Jurkat, Clone E6-1 (cell line): ENCODE measurements at regions not wholly inside any gene's neighbourhood (a gene's known extent, or its start where the extent isn't known, plus 50 kb on each side); places are given as distances from the start of the nearest gene placed in this dataset.
"Not testable (repeated sequence)": the region's sequence is repeated elsewhere in the genome, so short reads cannot be mapped to it uniquely, and the experiment has no call there.

Experiments used
- DNase-seq: peaks from one replicate; pipeline ENCODE4 v3.0.0-alpha.2; 2011; ENCODE audit warnings: low read depth, low spot score
- H3K4me3 ChIP-seq: 2 replicates; pipeline ENCODE4 v1.5.1; 2011; ENCODE audit warnings: mild to moderate bottlenecking, low read length, control low read depth, moderate library complexity

DNA sequence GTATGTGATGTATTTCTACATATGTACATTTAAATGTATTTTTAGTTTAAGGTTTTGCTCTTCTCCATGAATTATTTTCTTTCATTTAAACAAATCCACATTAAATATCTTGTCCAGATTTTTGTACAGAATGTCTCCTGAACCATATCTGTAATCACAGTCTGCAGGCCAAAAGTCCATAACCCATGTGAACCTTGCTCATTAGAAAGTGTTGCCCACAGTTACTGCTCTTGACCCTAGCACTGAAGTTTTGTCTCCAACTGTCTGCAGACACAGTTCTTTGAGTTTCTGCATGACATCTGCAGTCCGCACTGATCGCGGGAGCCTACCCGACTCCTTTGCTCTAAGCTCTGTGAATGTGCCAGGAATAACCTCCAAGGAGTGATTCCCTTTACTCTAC, 626.2 kb upstream of the SLC10A2 start:
- H3K4me3 ChIP-seq: no peak overlapping the region

DNA sequence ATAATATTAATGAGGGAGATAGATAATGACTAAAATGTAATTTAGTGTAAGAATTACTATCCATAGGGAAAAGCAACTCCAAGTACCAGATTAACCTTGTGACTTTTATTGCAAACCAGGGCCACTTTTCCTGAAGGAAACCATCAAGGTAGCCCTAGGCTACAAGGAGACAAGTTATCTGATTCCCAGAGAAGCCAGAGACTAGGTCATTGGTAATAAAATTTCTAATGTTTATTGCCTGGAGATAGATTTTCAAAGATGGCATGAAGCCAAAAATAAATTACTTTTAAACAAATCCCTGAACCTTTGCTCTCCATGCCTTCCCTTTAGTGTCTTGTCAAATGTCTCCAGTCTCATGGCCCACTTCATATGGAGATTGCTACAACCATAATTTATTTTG, 610.1 kb upstream of the SLC10A2 start:
- no peak overlapping the region for H3K4me3 ChIP-seq
- DNase-seq: no peak

More for the DNA sequence above, 626.2 kb upstream of the SLC10A2 start:
- no peak for DNase-seq

- no peak for DNase-seq
- no peak overlapping the region for H3K4me3 ChIP-seq
Measured at GRCh38 chr13:103671547-103671946, 605.3 kb upstream of the SLC10A2 start.

- no peak overlapping the region for H3K4me3 ChIP-seq
- DNase-seq: no peak
Measured at GRCh38 chr13:103663996-103664395, 597.8 kb upstream of the SLC10A2 start.

GRCh38 chr13:103656311-103656710, 590.1 kb upstream of the SLC10A2 start:
- DNase-seq: no peak
- H3K4me3 ChIP-seq: no peak overlapping the region

- no peak overlapping the region for H3K4me3 ChIP-seq
- no peak for DNase-seq
Measured at GRCh38 chr13:103640606-103641005, 574.4 kb upstream of the SLC10A2 start.

- no peak overlapping the region for H3K4me3 ChIP-seq
- DNase-seq: no peak
Measured at GRCh38 chr13:103639326-103639725, 573.1 kb upstream of the SLC10A2 start.

DNA sequence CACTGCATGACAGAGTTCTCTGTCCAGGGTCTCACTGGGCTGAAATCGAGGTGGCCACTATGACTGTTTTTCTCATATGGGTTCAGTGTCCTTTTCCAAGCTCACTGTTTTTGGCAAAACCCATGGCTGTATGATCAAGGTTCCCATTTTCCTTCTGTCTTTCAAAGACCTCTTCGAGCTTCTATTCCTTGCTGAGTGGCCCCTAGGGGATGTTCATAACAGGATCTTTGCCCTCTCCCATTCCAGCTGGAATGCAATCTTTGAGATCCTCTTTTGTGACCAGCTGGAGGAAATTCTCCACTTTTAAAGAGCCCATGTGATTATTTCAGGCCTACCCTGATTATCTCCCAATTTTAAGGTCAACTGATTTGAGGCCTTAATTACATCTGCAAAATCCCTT, 572.5 kb upstream of the SLC10A2 start:
- no peak for DNase-seq
- H3K4me3 ChIP-seq: no peak overlapping the region

DNA sequence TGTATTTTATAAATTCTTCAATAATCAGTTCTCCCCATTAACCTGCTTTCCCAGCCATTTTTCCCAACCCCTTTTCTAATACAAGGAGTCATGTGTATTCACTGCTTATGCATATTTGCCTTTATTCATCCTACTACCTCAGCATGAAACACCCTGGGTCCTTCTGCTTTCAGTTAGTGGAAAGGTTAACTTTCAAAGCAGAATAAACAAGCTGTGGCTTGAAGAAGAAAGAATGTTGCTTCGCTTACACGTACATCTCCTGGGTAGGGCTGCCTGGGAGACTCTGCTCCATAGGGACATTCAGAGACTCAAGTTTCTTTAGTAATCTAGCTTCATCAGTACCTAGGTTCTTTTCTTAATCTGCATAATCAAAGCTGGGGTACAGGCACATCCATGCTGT, 567.8 kb upstream of the SLC10A2 start:
- no peak overlapping the region for H3K4me3 ChIP-seq
- DNase-seq: no peak

DNA sequence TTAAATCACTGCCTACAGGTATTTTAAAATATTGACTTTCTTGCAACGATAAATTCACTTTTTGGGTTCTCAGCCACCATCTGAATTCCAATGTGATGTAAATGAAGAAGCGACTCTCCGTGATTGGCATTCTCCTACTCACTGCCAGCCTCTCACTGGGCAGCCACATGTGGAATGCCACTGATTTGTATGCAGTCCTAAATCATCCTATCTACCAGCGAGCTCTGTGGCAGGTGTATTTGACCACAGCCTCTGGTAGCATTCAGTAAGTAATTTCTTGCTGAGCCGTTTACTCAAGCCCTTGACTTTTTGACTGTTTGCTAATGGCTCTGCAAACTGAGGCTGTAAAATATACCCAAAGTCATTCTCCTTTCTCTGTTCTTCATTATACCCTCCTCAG, 559.0 kb upstream of the SLC10A2 start:
- H3K4me3 ChIP-seq: no peak overlapping the region
- DNase-seq: no peak

- no peak for DNase-seq
- no peak overlapping the region for H3K4me3 ChIP-seq
Measured at GRCh38 chr13:103618151-103618550, 551.9 kb upstream of the SLC10A2 start.

DNA sequence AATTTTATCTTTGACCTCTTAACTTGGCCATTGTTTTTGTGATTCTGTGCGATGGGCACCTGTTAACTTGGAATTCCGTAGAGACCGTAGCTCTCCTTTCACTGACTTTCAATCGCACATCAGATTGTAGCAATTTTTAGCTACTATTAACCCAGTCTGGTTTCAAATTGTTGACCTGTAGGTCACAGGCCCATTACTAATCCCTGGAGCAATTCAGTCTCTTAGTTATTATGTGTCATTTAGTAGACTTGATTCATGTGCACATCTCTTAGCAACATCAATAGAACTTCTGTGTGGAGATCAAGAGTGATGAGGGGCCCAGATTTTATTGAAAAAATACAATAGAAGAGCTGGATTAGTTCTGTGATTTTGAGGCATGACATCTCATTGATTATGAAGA, 549.6 kb upstream of the SLC10A2 start:
- no peak for DNase-seq
- H3K4me3 ChIP-seq: no peak overlapping the region

GRCh38 chr13:103614761-103615160, 548.5 kb upstream of the SLC10A2 start:
- no peak overlapping the region for H3K4me3 ChIP-seq
- DNase-seq: no peak

- no peak for DNase-seq
- no peak overlapping the region for H3K4me3 ChIP-seq
Measured at GRCh38 chr13:103607995-103608394, 541.8 kb upstream of the SLC10A2 start.

GRCh38 chr13:103605546-103606326, 539.5 kb upstream of the SLC10A2 start:
- DNase-seq: no peak
- H3K4me3 ChIP-seq: no peak overlapping the region

GRCh38 chr13:103599870-103600269, 533.7 kb upstream of the SLC10A2 start:
- H3K4me3 ChIP-seq, DNase-seq: not testable (repeated sequence)

DNA sequence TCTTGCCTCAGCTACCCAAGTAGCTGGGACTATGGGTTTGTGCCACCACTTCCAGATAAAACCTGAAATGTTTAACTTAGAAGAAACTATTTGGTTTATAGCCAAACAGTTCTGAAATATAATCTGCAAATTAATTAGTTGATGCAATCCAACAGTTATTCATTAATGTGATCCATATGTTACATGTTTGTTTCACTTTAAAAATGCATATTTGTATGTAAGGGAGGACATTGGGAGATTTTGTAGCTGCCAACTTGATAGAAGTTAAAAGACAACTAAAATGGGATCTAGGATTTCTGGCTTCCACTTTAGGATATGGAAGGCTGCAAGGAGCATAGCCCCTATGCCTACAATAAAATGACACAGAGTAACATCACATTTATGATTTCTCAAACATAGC, 532.5 kb upstream of the SLC10A2 start:
- no peak for DNase-seq
- no peak overlapping the region for H3K4me3 ChIP-seq

GRCh38 chr13:103573446-103573845, 507.2 kb upstream of the SLC10A2 start:
- no peak for DNase-seq
- no peak overlapping the region for H3K4me3 ChIP-seq

GRCh38 chr13:103568314-103568713, 502.1 kb upstream of the SLC10A2 start:
- DNase-seq: no peak
- no peak overlapping the region for H3K4me3 ChIP-seq

DNA sequence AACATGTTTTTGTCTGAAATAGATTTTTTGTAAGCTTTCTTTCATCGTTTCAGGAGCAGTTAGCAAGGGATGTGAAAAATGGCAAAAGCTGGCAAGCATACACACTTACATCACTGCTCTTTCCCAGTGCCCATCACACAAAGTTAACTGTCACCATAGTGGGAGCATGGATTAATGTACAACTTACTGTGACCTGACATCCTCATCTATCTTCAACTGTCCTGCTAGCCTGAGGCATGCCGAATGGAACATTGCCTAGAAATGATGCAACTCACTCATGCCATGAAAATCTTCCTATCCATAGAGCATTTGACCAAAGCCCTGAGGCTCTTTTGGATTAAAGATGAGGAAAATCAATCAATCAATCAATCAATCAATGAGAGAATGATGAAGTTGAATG, 491.7 kb upstream of the SLC10A2 start:
- no peak overlapping the region for H3K4me3 ChIP-seq
- DNase-seq: no peak

DNA sequence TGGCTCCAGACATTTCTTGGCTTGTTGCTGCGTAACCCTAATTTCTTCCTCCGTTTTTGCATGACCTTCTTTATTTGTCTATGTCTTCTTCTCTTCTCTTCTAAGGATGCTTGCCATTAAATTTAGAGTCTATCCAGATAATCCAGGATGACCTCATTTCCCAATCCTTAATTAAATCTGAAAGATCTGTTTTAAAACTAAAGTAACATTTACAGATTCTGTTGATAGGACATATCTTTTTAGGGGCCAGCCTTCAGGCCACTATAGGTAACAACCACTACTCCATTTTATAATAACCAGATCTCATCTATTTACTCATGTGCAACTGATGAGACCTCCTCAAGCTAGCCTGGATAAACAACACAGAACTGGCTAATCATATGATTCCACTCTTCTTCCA, 490.5 kb upstream of the SLC10A2 start:
- no peak for DNase-seq
- no peak overlapping the region for H3K4me3 ChIP-seq
